WTC11 (cell line): ENCODE measurements at regions not wholly inside any gene's neighbourhood (a gene's known extent, or its start where the extent isn't known, plus 50 kb on each side); places are given as distances from the start of the nearest gene placed in this dataset.

Source experiments
- ATAC-seq: fragments of 200-7000 bp; cut with Tn5 transposase; 2 replicates; pipeline ENCODE4 v1.10.0; 2021; ENCODE audit warnings: mild to moderate bottlenecking, moderate library complexity
- CTCF ChIA-PET: fragments of 300-600 bp; sonication (Branson Sonifier 250); formaldehyde crosslinking; loops from one replicate; lab custom pipeline; 2021; ENCODE audit warnings: antibody characterized with exemption; lab: Charles Lee
- POLR2A ChIA-PET: fragments of 350-600 bp; sonication (Branson Sonifier 250); formaldehyde crosslinking; loops from one replicate; lab custom pipeline; 2021; ENCODE audit warnings: antibody characterized with exemption; lab: Charles Lee
- DNase-seq: peaks from one replicate; pipeline ENCODE4 v3.0.0; 2021; ENCODE audit warnings: low spot score
- H3K27ac Mint-ChIP-seq: 2 replicates; pipeline ENCODE4 v1.8.0; 2021; ENCODE audit warnings: mixed read lengths
- H3K27me3 Mint-ChIP-seq: 2 replicates; pipeline ENCODE4 v1.8.0; 2021; ENCODE audit warnings: low read depth, mild to moderate bottlenecking, moderate library complexity, mixed read lengths
- H3K36me3 Mint-ChIP-seq: 2 replicates; pipeline ENCODE4 v1.8.0; 2021; ENCODE audit warnings: mixed read lengths
- H3K4me1 Mint-ChIP-seq: 2 replicates; pipeline ENCODE4 v1.8.0; 2022; ENCODE audit warnings: mixed read lengths
- H3K4me3 Mint-ChIP-seq: 2 replicates; pipeline ENCODE4 v1.8.0; 2021; ENCODE audit warnings: mild to moderate bottlenecking, moderate library complexity, mixed read lengths
- H3K9me3 Mint-ChIP-seq: 2 replicates; pipeline ENCODE4 v1.8.0; 2021; ENCODE audit warnings: mixed read lengths
- AR ChIP-seq: fragments of 250-450 bp; sonication (Bioruptor Pico); IDR thresholded peaks from 2 replicates; pipeline ENCODE4 v1.9.0; 2021; ENCODE audit warnings: mild to moderate bottlenecking
- CTCF ChIP-seq: fragments of 200-600 bp; IDR thresholded peaks from 2 replicates; pipeline ENCODE4 v1.8.0; 2022; ENCODE audit warnings: antibody characterized with exemption
- GRHL2 ChIP-seq: fragments of 250-450 bp; sonication (Bioruptor Pico); IDR thresholded peaks from 2 replicates; pipeline ENCODE4 v1.8.0; 2022; ENCODE audit warnings: mild to moderate bottlenecking, moderate library complexity; ENCODE audit not compliant: insufficient replicate concordance, severe bottlenecking
- HMGXB4 ChIP-seq: sonication (generic); formaldehyde crosslinking; IDR thresholded peaks from 2 replicates; pipeline ENCODE4 v1.8.1; 2023; ENCODE audit warnings: mild to moderate bottlenecking, moderate library complexity, missing genetic modification reagents
- MXD4 ChIP-seq: fragments of 250-450 bp; sonication (Bioruptor Pico); IDR thresholded peaks from 2 replicates; pipeline ENCODE4 v1.8.0; 2021; ENCODE audit warnings: mild to moderate bottlenecking, moderate library complexity, borderline replicate concordance
- NFYB ChIP-seq: sonication (generic); formaldehyde crosslinking; conservative IDR thresholded peaks from 2 replicates; pipeline ENCODE4 v1.8.0; 2022; ENCODE audit warnings: low read depth, missing genetic modification reagents
- USF1 ChIP-seq: sonication (generic); formaldehyde crosslinking; IDR thresholded peaks from 2 replicates; pipeline ENCODE4 v1.8.0; 2022; ENCODE audit warnings: mild to moderate bottlenecking, missing genetic modification reagents
- ZNF423 ChIP-seq: fragments of 250-450 bp; sonication (Bioruptor Pico); IDR thresholded peaks from 2 replicates; pipeline ENCODE4 v2.1.2; 2022; ENCODE audit warnings: mild to moderate bottlenecking, moderate library complexity
- ZNF425 ChIP-seq: fragments of 250-450 bp; sonication (Bioruptor Pico); conservative IDR thresholded peaks from 2 replicates; pipeline ENCODE4 v1.9.0; 2021; ENCODE audit warnings: mild to moderate bottlenecking
- TF ChIP-seq, protein P1 (sequence below): sonication (generic); formaldehyde crosslinking; conservative IDR thresholded peaks from 2 replicates; pipeline ENCODE4 v1.8.1; 2023; ENCODE audit warnings: mild to moderate bottlenecking, low read depth, missing genetic modification reagents, moderate library complexity
- TF ChIP-seq, protein P2 (sequence below): sonication (generic); formaldehyde crosslinking; IDR thresholded peaks from 2 replicates; pipeline ENCODE4 v1.8.1; 2022; ENCODE audit warnings: missing genetic modification reagents, borderline replicate concordance

GRCh38 chr3:166302331-166302730 is 465.1 kb upstream of the BCHE start:
- POLR2A ChIA-PET, result no interaction called here

More at GRCh38 chr3:166302331-166302730, 465.1 kb upstream of the BCHE start:
- TF ChIP-seq GRHL2 (CRISPR knock-in tag), result no peak
- TF ChIP-seq, protein P1, sequence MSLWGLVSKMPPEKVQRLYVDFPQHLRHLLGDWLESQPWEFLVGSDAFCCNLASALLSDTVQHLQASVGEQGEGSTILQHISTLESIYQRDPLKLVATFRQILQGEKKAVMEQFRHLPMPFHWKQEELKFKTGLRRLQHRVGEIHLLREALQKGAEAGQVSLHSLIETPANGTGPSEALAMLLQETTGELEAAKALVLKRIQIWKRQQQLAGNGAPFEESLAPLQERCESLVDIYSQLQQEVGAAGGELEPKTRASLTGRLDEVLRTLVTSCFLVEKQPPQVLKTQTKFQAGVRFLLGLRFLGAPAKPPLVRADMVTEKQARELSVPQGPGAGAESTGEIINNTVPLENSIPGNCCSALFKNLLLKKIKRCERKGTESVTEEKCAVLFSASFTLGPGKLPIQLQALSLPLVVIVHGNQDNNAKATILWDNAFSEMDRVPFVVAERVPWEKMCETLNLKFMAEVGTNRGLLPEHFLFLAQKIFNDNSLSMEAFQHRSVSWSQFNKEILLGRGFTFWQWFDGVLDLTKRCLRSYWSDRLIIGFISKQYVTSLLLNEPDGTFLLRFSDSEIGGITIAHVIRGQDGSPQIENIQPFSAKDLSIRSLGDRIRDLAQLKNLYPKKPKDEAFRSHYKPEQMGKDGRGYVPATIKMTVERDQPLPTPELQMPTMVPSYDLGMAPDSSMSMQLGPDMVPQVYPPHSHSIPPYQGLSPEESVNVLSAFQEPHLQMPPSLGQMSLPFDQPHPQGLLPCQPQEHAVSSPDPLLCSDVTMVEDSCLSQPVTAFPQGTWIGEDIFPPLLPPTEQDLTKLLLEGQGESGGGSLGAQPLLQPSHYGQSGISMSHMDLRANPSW, result no peak
- TF ChIP-seq NFYB (CRISPR knock-in tag), result no peak
- TF ChIP-seq ZNF423, result no peak
- no peak for TF ChIP-seq ZNF425
- no peak for TF ChIP-seq AR
- TF ChIP-seq MXD4 (CRISPR knock-in tag), result no peak
- no peak for TF ChIP-seq CTCF
- TF ChIP-seq, protein P2, sequence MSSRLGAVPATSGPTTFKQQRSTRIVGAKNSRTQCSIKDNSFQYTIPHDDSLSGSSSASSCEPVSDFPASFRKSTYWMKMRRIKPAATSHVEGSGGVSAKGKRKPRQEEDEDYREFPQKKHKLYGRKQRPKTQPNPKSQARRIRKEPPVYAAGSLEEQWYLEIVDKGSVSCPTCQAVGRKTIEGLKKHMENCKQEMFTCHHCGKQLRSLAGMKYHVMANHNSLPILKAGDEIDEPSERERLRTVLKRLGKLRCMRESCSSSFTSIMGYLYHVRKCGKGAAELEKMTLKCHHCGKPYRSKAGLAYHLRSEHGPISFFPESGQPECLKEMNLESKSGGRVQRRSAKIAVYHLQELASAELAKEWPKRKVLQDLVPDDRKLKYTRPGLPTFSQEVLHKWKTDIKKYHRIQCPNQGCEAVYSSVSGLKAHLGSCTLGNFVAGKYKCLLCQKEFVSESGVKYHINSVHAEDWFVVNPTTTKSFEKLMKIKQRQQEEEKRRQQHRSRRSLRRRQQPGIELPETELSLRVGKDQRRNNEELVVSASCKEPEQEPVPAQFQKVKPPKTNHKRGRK (CRISPR knock-in tag), result no peak
- TF ChIP-seq USF1 (CRISPR knock-in tag), result no peak
- no peak for TF ChIP-seq HMGXB4 (CRISPR knock-in tag)
- ATAC-seq (no peak), DNase-seq (no peak)
- Mint-ChIP-seq H3K36me3 (no peaks in the 10 kb centered on the region), H3K4me1 (peaks cover 8% of the 10 kb centered on the region), H3K9me3 (no peaks in the 10 kb centered on the region), H3K27me3 (no peaks in the 10 kb centered on the region), H3K4me3 (no peak overlapping the region), H3K27ac (no peak overlapping the region)
- CTCF ChIA-PET, result no interaction called here
